Muscle of back (tissue), 3 donors: ENCODE measurements at regions not wholly inside any gene's neighbourhood (a gene's known extent, or its start where the extent isn't known, plus 50 kb on each side); places are given as distances from the start of the nearest gene placed in this dataset.
"Not testable (repeated sequence)": the region's sequence is repeated elsewhere in the genome, so short reads cannot be mapped to it uniquely, and the experiment has no call there.

Experiments used
- DNase-seq, 3 donors: peaks; one replicate each; pipeline versions ENCODE4 v3.0.0 to v3.0.0-alpha.2; 2013

DNA sequence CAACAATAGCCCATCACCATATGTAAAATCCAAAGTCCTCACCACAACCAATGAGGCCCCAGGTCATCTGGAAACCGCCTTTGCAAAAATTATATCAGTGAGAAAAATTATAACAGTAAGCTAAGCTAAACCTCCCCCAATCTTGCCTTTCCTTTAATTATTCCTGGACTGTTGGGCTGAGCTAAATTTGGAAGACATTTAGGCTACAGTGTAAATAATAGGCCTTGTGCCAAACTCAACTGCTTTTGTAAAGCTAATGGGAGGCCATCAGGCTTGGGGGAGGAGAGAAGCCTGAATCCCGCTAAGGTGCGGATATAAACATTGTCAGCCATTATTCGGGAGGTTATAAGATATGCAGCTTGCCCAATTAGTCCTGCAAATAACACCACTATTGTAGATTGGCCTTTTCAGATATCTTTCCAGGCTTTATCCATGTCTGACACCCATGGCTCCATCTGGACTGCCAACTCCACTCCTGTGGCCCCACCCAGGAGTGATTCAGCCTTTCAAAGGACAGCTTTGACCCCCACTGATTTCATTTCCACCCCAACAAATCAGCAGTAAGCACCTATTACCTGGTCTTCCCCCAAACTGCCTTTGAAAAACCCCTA is 53.0 kb upstream of the CA12 start:
- peak in 1 of 3 donors; percentile 56 for DNase-seq

- no peak for DNase-seq
These were observed 53.7 kb upstream of the CA12 start for GRCh38 chr15:63435204-63435820.

DNA sequence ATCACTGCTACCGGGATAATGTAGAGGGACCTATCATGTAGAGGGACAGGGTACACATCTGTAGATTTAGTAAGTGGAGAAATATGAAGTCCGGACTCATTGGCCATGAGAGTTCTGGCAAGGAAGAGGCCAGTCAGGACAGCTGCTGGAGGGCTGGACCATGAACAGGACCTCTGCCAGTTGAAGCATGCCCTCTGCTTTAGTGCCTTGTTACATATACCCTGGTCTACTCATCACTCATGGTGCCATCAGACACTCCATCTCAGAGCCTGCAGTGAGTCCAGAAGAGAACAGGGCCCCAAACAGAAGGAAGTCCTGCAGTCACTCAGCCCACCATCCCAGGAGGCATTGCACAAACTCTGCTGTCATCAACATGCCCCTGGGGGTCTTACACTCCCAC is 54.7 kb upstream of the CA12 start:
- DNase-seq: peak in 1 of 3 donors; percentile 61

DNA sequence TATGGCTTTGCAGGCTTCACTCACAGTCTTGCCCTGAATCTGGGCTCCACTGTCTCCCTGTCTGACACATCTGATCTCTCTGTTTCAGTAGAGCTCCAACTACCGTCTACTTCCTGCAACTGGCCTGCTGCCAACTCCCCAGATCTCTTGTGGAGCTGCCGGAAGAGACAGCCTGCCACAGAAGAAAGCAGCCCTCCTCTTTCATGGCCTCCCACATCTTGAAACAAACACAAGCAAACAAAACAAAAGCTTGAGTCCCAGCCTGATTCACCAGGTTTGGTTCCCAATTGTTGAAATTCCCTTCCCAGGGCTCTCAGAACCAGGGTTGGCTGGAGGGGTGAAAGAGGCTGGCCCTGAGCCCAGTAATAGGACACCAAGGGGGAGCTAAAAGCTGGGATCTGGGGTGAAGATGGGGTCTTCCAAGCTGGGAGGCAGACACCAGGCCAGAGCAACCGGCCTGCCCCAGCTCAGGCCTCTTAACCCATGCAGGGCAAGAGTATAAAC is 55.3 kb upstream of the CA12 start:
- peak; percentile 87 to 96 (median 89) for DNase-seq

DNA sequence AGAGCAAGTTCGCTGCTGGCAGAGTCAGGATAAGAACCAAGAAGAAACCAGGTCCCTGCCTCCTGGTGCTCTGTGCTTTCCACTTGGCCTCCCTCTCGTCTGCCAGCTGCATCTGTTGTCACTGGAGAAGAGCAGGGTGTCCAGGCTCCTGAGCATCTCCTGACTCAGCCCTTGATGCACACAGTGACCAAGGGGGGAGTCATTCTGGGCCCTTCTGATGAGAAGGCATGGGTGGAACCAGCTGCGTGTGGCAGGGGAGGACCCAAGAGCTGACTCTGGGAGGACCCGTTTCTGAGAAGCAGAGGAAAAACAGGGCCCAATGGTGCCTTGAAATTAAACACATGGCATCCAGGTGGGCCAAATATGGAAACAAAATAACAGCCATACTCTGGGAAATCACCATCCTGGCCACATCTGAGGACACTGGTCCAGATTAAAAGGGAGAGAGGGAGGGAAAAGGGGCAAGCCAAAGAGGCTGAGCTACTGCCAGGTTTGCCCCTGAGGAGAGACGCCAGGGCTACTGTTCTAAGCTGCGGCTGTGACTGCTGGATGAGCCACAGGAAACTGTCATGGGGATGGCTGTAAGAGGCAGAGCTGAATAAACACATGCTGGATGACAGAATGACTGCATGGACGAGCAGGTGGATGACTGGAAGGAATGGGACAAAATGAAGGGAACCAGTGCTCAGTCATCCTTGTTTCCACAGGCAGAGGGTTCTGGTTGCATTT is 58.1 kb upstream of the CA12 start:
- DNase-seq: no peak

DNA sequence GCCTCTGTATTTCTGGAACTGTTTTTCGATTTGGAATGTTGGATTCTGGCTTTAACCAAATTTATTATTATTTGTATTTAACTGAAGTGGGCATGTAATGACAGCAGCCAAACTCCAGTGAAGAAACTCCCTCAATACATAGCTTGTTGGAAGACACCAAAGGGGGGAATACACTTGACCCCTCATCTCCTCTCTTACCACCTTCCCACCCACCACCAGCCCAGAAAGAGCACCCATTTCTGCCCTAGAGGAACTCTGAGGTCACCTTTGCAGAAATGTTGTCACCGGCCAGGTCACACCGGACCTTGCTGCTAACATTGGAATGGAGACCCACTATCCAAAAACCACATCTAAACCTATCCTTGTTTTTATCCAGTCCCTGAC is 58.6 kb upstream of the CA12 start:
- DNase-seq: no peak

GRCh38 chr15:63440756-63441155 is 59.1 kb upstream of the CA12 start:
- no peak for DNase-seq

- DNase-seq: no peak
These were observed 59.6 kb upstream of the CA12 start for GRCh38 chr15:63441266-63441665.

DNA sequence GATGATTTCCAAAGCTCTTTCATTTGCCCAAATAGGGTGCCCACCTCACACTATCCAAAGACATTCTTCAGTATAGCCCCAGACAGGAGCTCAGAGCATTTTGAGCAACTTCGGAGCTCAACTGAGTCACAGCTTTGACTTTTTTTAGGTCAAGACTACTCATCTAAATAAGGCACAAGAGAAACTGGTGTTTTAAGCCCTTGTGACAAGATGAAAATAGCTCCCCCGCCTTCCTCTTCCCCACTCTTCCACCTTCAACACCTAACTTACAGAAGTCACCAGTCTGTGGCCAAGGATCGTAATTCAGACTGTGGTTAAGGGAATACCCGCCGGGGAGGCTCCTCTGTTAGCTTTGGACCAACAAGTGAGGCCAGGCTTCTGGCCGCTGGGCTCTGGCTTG is 60.4 kb upstream of the CA12 start:
- DNase-seq: no peak

DNA sequence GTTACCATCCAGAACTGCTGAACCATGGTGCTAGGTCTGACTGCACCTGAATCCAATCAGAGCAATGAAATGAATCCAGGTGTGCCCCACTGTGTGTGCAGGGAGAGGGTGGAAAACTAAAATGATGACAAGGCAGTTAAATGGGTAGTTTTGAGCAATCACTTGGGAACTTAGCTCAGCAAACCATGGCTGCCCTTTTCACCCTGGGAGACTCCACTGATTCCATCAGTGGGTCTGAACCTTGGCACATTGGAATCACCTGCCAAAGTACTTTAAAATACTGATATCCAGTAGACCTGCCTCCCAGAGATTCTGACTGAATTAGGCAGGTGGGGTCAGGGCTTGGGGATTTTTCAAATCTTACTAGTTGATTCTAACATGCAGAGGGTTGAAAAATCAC is 59.8 kb upstream of the USP3 start:
- DNase-seq: no peak

GRCh38 chr15:63446255-63446654 is 58.1 kb upstream of the USP3 start:
- no peak for DNase-seq

DNA sequence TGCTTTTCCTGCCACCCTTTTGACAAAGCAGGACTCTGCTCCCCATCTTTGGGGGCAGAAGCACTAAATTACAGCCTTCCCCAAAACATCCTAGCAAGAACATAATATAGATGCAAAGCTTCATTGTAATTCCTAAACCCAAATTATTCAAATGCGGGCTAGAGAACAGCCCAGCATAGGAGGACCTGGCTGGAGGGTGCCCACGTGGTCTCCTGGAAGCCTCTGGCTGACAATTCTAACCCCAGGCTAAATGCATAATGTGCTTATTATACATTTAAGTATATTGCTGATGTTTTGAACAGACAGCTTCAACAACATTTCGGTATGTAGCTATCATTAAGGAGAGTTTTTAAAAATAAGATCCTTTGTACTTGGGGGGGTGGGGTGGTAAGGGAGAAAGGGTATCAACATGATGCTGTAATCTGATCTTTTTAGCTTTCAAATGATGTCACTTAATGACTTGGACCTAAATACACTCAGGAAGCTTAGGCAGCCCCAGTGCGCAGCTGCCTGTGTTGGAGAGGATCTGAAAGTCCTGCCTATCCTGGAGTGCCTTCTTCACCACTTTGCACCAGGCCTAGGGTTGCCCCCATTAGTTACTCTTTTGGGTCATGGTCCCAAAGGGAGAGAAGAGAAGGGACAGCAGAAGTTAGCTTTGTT is 57.2 kb upstream of the USP3 start:
- no peak for DNase-seq

DNA sequence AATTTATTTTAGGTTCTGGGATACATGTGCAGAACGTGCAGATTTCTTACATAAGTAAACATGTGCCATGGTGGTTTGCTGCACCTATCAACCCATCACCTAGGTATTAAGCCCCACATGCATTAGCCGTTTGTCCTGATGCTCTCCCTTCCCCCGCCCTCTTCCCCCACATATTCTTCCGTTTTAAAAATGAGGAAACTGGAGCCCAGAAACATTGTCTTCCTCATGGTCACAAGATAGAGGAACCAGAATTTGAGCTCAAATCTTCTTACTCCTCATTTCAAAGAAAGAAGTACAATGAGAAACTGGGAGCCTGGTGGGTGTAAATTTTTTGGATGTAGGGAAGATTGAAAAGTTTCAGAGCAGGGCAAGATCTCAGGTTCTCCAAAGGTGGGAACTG is 56.1 kb upstream of the USP3 start:
- no peak for DNase-seq

DNA sequence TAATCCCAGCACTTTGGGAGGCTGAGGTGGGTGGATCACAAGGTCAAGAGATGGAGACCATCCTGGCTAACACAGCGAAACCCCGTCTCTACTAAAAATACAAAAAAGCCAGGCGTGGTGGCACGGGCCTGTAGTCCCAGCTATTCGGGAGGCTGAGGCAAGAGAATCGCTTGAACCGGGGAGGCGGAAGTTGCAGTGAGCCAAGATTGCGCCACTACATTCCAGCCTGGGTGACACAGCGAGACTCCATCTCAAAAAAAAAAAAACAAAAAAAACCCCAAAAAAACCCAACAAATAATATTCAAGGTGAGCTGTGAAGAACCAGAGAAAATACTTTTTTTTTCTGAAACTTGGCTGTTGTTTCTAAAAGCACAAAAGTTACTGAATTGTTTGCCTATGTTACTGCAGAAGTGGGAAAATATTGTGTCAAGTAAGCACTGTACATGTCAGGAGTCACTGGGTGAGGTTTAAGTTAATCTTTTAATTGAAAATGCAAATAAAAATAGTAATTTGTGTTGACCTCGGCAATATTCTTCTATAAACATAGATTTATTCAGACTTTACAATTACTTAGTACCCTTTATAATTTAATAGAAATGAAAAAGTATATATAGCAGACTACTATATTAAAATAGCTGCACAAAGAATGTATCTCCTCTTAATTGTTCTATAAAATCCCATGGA is 55.4 kb upstream of the USP3 start:
- DNase-seq: not testable (repeated sequence)

GRCh38 chr15:63449731-63450130 is 54.7 kb upstream of the USP3 start:
- DNase-seq: peak in 1 of 3 donors; percentile 44

DNA sequence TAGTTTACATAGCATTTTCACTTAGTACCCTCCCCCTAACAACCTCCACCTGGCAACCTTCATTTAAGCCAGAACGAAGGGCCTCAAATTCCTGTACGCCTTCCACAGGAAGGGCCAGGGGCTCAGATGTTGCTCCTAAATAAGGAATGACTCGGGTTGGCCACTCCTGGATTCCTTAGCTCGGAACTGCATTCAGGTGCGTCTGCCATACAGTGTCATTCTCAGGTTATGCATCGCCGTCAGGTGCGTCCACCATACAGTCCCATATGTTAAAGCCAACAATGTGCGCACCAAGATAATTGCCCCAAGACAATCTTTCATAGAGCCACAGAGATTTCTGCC is 53.5 kb upstream of the USP3 start:
- DNase-seq: no peak

GRCh38 chr15:63451671-63452315 is 52.6 kb upstream of the USP3 start:
- DNase-seq: no peak

- DNase-seq: peak in 1 of 3 donors; percentile 49
These were observed 51.7 kb upstream of the USP3 start for GRCh38 chr15:63452552-63453136.

- no peak for DNase-seq
These were observed 51.0 kb upstream of the USP3 start for GRCh38 chr15:63453186-63453905.

- DNase-seq: no peak
These were observed 49.7 kb upstream of the USP3 start for GRCh38 chr15:63454503-63455211.
